ENCODE measurements at regions not wholly inside any gene's neighbourhood (a gene's known extent, or its start where the extent isn't known, plus 50 kb on each side); places are given as distances from the start of the nearest gene placed in this dataset.

DNA sequence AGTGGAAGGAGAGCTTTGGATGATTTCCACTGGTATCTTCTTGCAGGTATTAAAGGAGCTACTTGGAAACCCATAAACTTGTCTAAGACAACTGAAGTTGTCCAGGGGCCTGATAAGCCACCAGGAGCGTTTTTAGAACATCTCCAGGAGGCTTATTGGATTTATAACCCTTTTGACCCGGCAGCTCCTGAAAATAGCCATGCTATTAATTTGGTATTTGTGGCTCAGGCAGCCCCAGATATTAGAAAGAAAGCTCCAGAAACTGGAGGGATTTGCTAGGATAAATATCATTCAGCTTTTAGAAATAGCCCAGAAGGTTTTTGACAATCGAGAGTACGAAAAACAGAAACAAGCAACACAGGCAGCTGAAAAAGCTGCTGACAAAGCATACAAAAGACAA lies 461.0 kb upstream of the HTR1E start:
- TF ChIP-seq, protein P1, sequence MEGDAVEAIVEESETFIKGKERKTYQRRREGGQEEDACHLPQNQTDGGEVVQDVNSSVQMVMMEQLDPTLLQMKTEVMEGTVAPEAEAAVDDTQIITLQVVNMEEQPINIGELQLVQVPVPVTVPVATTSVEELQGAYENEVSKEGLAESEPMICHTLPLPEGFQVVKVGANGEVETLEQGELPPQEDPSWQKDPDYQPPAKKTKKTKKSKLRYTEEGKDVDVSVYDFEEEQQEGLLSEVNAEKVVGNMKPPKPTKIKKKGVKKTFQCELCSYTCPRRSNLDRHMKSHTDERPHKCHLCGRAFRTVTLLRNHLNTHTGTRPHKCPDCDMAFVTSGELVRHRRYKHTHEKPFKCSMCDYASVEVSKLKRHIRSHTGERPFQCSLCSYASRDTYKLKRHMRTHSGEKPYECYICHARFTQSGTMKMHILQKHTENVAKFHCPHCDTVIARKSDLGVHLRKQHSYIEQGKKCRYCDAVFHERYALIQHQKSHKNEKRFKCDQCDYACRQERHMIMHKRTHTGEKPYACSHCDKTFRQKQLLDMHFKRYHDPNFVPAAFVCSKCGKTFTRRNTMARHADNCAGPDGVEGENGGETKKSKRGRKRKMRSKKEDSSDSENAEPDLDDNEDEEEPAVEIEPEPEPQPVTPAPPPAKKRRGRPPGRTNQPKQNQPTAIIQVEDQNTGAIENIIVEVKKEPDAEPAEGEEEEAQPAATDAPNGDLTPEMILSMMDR (IDR thresholded peaks at IDR 0.05): no peak
- TF ChIP-seq POLR2A (IDR thresholded peaks at IDR 0.05): no peak
